ENCODE measurements at regions not wholly inside any gene's neighbourhood (a gene's known extent, or its start where the extent isn't known, plus 50 kb on each side); places are given as distances from the start of the nearest gene placed in this dataset.

DNA sequence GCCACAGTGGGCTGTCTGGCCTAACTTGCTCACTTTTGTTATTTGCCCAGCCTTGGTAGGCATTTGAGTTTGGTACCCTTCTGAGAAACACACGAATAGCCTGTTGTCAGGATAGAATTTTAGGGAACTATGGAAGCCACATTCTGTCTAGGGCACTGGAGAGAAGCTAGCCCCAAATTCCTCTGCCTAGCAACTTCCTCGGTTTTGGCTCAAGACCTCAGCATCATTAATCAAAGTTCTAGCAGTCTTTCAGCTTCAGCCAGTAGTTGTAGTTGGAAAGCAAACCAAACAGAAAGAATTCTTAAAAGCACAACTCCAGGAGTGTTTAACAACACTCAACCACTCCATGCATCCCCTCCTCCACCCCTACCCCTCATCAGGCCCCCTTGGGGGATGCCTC lies 572.1 kb upstream of the PSMD7 start:
- ChIA-PET POLR2A (no interaction called here), CTCF (no interaction called here)
- Histone ChIP-seq H3K4me1 (ENCODE audit: control insufficient read depth, insufficient read depth, low read length) (no peaks in the 10 kb centered on the region), H3K27me3 (ENCODE audit: control insufficient read depth, insufficient read depth, low read length) (no peaks in the 10 kb centered on the region), H3K36me3 (ENCODE audit: control insufficient read depth, insufficient read depth, low read length) (no peaks in the 10 kb centered on the region), H3K4me3 (ENCODE audit: low read depth in 2 of 2, low read length in 2 of 2) (no peak overlapping the region), H3K27ac (ENCODE audit: low read length) (no peak overlapping the region), H3K9me3 (ENCODE audit: control insufficient read depth, insufficient read depth, low read depth, low read length) (no peaks in the 10 kb centered on the region)
- BruUV-seq (replicated peaks) = no TSS peak
- ATAC-seq = no peak
- in situ Hi-C loops (cut with HindIII; ENCODE audit: low pct_unique_long_range_greater_than_20kb, low sequenced_read_pairs) = no loop called here
- no peak for DNase-seq (ENCODE audit: low read depth, low spot score)
- intact Hi-C loops (cut with micrococcal nuclease; ENCODE audit: unreplicated experiment) = no loop called here
- TF ChIP-seq POLR2AphosphoS5 (IDR thresholded peaks at IDR 0.05; ENCODE audit: low read depth, low read length) (no peak), REST (IDR thresholded peaks at IDR 0.05; ENCODE audit: insufficient read depth in 1 of 2, low read depth in 2 of 2, low read length in 1 of 2) (no peak), CTCF (IDR thresholded peaks at IDR 0.05) (no peak), SIN3A (IDR thresholded peaks at IDR 0.05; ENCODE audit: borderline replicate concordance, insufficient read depth, low read depth, low read length) (no peak), TCF7L2 (IDR thresholded peaks at IDR 0.05; ENCODE audit: low read depth, low read length) (no peak)

DNA sequence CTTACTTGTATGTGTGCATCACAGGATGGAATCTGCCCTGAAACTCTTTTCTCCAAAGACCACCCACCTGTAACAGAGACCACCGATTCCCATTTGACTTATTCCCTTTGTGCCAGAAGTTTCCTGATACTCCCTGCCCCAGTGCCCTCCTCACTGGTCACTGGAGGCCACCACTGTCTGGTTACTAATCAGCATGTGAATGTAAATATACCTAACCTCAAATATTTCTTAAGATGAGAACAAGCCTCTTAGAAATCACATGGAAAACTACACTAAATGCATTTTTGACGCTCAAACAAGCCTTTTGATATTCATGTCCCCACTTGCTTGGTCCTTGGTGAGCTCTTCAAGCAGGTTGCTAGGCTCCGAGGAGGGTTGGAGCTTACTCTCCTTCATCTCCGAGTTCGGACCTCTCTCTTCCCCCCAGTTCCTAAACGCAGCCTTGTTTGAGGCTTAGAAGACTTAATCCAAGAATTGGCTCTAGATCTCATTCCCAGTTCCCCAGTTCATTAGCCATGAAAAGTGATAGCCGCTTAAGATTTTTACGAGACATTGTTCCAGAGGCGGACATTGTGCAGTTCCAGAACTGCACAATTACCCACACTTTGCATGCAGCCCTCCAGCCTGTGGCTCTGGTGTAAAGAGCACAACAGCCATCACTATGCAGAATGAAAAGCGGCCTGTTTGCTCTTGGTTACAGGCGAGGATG lies 579.2 kb upstream of the PSMD7 start:
- no peaks in the 10 kb centered on the region for H3K36me3 ChIP-seq (ENCODE audit: control insufficient read depth, insufficient read depth, low read length)
- CTCF ChIA-PET = no interaction called here

More for the DNA sequence above, 579.2 kb upstream of the PSMD7 start:
- H3K9me3 ChIP-seq (ENCODE audit: control insufficient read depth, insufficient read depth, low read depth, low read length) = no peaks in the 10 kb centered on the region
- H3K4me3 ChIP-seq (ENCODE audit: low read depth in 2 of 2, low read length in 2 of 2) = no peak overlapping the region
- no peaks in the 10 kb centered on the region for H3K27me3 ChIP-seq (ENCODE audit: control insufficient read depth, insufficient read depth, low read length)
- no peaks in the 10 kb centered on the region for H3K4me1 ChIP-seq (ENCODE audit: control insufficient read depth, insufficient read depth, low read length)
- POLR2A ChIA-PET = no interaction called here
- TF ChIP-seq POLR2AphosphoS5 (IDR thresholded peaks at IDR 0.05; ENCODE audit: low read depth, low read length) = no peak
- TF ChIP-seq SIN3A (IDR thresholded peaks at IDR 0.05; ENCODE audit: borderline replicate concordance, insufficient read depth, low read depth, low read length) = no peak
- TF ChIP-seq REST (IDR thresholded peaks at IDR 0.05; ENCODE audit: insufficient read depth in 1 of 2, low read depth in 2 of 2, low read length in 1 of 2) = no peak
- TF ChIP-seq CTCF (IDR thresholded peaks at IDR 0.05) = no peak
- TF ChIP-seq TCF7L2 (IDR thresholded peaks at IDR 0.05; ENCODE audit: low read depth, low read length) = no peak
- DNase-seq (ENCODE audit: low read depth, low spot score) = no peak
- no TSS peak for BruUV-seq (replicated peaks)
- in situ Hi-C loops (cut with HindIII; ENCODE audit: low pct_unique_long_range_greater_than_20kb, low sequenced_read_pairs) (no loop called here), intact Hi-C loops (cut with micrococcal nuclease; ENCODE audit: unreplicated experiment) (no loop called here)
- no peak overlapping the region for H3K27ac ChIP-seq (ENCODE audit: low read length)
- no peak for ATAC-seq

Data from Panc1 (cell line).